ENCODE measurements at regions not wholly inside any gene's neighbourhood (a gene's known extent, or its start where the extent isn't known, plus 50 kb on each side); places are given as distances from the start of the nearest gene placed in this dataset.

- DNase-seq (ENCODE audit: low read depth in 4 of 4, low spot score in 1 of 4): no peak
These were observed 496.7 kb upstream of the CFAP20DC start for GRCh38 chr3:59546522-59546921.

GRCh38 chr3:59545374-59545773 lies 495.5 kb upstream of the CFAP20DC start:
- DNase-seq (ENCODE audit: low read depth in 4 of 4, low spot score in 1 of 4): no peak

DNA sequence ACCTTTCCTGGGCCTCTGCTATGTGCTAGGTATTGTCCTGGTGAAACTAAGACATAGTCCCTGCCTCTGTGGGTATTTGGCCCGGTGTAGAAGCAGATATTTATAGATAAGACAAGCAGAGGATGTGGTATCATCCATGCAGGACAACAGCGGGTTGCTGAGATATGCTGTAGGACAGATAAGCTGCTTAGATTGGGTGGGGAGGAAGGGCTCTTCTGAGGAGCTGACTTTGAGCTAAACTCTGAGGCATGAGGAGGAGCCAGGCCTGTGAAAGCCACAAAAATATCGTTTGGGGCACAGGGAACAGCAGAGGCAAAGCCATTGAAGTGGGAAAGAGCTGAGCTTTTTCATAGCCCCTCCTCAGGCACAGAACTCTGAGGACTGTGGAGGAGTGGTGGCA lies 492.5 kb upstream of the CFAP20DC start:
- no peak for DNase-seq (ENCODE audit: low read depth in 4 of 4, low spot score in 1 of 4)

DNA sequence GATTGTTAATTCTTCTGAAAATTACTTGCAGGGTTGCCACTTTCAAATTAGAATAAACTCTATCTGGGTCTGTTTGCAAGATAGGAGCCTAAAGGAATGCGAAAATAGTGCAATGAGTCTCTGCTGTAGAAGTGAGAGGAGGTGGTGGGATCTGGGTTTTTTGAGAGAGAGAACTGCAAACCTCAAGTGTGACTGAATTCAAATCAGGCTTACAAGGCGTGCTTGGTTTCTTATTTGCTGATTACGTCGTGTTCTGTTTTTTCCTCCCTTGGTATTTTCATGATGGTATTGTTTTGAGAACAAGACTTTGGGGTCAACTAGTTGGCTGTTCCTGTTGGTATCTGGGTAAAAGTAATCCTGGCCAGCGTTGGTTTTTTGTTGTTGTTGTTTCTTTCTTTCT lies 490.9 kb upstream of the CFAP20DC start:
- no peak for DNase-seq (ENCODE audit: low read depth in 4 of 4, low spot score in 1 of 4)

DNA sequence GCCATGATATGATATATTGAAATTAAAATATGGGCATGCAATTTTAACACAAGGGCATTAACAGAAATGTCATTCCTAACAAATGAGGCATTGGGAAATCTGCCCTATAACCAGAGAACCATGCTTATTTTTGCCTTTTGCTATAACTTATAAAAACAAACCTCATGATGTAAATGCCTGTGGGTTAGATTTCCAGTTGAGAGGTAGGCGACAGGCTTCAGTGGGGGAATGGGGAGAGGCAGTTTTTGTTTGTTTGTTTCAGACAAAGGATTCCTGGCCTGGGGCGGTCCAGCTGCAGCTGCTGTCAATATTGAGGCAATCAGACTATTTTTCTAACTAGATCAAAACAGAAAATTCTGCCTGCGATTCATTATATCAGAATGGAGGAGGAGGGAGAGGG lies 490.4 kb upstream of the CFAP20DC start:
- no peak for DNase-seq (ENCODE audit: low read depth in 4 of 4, low spot score in 1 of 4)

DNA sequence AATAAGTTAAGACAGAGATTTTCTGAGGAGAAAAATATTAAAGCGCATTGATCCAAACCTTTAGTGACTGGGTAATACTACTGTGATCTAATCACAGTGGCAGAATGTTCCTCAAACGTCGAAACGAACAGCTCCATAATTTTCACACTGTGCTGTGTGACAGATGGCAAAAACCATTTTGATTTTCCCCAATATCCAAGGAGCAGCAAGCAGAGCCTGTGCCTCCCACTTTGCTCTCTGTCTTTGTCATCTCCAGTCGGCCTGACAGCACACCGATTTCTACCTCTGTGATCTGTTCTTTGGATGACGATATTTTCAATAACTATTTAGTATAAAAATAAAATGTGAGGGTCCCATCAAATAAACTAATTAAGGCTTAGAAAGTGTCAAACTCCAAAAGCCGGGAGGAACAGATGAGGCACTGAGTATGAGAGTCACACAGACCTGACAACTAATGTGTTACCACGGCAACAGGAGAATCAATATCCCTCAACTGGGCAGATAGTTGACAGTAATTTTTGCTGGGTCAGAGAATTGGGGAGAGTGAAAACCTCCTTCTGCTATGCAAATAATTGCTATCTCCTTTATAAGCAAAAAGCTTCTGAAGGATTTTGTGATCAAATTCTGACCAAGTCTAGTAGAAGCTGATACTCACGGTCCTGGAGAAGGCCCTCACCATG lies 489.1 kb upstream of the CFAP20DC start:
- DNase-seq (ENCODE audit: low read depth in 4 of 4, low spot score in 1 of 4): no peak

DNA sequence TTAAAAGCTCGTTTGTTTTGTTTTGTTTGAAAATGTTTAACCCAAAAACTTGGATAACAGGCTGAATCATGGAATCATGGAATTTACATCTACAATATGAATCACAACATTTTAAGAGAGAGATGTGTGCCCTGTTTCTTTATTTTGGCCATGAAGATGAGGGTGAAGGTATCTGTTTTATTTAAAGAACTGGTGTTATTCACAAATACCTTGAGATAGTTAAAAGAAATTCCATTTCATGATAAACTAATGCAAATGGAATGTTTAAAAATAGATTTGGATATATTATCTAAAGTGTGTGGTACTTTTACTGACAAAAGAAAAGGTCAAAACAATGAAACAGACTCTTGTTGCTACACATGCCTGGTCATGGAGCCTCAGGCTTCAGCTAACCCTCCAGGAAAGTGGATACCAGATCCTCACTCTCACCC lies 486.0 kb upstream of the CFAP20DC start:
- DNase-seq (ENCODE audit: low read depth in 4 of 4, low spot score in 1 of 4): no peak

DNA sequence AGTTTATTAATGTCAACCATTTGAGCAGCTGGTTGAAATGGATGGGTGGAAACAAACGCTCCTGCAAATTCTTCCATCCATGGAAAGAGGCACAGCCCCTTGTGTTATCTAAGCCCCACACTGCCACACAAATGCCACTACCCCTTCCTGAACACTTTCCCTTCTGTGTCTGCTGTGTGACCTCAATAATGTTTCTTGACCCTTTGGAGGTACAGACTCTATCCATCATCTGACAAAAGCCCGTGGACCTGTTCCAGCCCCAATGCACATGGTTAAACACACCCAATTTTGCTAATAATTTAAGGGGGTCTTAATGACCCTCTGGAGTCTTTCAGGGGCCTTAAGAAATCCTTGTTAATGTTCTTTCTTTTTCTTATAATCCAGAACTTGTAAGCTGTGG lies 482.2 kb upstream of the CFAP20DC start:
- DNase-seq (ENCODE audit: low read depth in 4 of 4, low spot score in 1 of 4): no peak

- no peak for DNase-seq (ENCODE audit: low read depth in 4 of 4, low spot score in 1 of 4)
These were observed 481.4 kb upstream of the CFAP20DC start for GRCh38 chr3:59531066-59531745.

DNA sequence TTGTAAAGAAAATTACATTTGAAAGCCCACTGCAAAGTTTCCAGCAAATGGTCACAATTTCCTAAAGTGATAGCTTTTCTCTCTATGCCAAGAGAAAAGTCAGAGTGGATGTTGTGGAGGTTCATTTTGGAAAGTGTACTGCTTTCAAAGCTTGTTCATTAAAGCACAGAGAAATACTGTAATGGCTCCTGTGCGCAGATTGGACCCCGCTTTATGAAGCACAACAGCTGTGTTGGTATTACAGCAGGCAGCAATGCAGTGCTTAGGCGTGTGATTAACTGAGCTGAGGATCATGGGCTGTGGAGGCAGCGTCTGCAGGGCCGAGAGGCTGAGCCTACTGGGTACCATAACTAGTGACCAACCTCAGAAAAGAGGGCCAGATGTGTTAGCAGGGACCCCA lies 478.4 kb upstream of the CFAP20DC start:
- DNase-seq (ENCODE audit: low read depth in 4 of 4, low spot score in 1 of 4): no peak

DNA sequence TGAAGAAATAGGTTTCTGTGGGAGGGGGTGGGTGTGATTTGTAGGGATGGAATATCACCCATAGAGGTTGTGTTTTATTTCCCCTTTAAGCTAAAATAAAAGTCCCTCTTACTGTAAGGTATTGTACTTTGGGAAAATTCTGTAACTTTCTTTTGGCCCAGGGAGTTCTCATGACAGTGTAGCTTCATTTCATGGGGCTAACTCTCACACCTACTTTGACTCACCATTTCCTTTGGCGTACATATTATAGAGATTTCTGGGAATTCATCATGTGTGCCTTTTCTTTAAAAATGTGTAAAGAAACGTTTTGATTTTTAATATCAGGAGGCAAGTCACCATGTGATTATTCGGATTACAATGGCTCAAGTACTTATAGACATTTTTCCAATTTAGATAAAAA lies 477.7 kb upstream of the CFAP20DC start:
- no peak for DNase-seq (ENCODE audit: low read depth in 4 of 4, low spot score in 1 of 4)

DNA sequence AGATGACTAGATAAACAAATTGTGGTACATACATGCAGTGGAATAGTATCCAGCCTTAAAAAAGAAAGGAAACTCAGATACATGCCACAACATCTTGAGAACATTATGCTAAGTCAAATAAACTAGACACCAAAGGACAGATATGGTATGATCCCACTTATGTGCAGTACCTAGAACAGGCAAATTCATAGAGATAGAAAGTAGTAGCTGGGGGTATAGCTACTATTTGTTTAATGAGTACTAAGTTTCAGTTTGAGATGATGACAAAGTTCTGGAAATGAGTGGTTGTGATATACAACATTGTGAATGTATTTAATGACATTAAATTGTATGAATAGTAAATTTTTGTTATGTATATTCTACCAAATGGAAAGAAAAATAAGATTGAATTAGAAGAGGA lies 477.2 kb upstream of the CFAP20DC start:
- no peak for DNase-seq (ENCODE audit: low read depth in 4 of 4, low spot score in 1 of 4)

GRCh38 chr3:59522550-59522949 lies 472.7 kb upstream of the CFAP20DC start:
- DNase-seq (ENCODE audit: low read depth in 4 of 4, low spot score in 1 of 4): no peak

DNA sequence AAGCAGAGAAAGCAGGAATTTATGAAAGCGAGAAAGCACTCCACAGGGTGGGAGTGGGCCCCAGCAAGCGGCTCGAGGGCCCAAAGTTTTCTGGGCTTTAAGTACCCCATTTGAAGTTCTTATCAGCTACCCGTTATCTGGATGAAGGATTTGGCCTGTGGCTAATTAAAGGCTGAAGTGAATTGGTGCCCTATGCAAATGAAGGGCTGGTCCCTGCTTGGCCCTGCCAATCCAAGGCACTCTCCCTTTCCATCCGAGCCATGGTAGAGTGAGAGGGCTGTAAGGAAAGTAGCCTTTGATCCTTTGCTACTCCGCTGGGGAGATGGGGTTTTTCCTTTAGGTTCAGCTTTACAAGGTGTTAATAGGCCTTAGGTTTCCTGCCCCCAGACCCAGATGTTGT lies 469.3 kb upstream of the CFAP20DC start:
- no peak for DNase-seq (ENCODE audit: low read depth in 4 of 4, low spot score in 1 of 4)

DNA sequence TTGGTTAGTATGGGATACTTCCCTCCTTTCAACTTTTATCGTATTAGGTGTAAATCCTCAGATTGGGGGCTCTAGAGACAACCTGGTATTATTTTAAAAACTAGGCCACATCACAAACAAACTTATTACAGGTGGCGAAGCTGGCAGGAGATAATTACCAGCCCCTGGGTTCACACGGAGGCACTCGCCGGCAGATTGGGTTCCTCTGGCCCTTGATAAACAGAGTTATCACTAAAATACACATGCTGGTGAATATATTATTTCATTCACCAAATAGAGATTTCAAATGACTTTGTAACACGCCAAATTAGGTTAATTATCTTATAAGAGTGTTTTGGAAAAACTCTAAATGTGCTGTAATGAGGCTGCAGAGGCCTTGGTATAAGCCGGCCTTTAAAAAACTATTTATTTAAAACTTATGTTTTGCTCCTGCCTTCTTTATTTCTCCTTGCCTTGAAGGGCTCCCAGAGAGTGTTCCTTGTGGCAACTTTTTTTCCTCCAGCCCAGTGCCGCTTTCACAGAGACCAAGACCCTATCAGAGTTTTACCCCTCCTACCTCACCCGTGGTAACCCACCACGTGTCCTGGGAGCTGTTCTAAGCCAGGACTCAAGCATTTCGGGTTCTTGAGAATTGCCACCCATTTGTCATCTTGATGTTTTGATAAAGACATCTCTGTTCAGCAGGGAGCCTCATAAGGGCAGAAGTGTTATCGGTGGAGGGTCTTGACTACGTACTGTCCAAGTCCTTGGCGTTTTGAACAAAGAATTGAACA lies 468.6 kb upstream of the CFAP20DC start:
- DNase-seq (ENCODE audit: low read depth in 4 of 4, low spot score in 1 of 4): no peak

DNA sequence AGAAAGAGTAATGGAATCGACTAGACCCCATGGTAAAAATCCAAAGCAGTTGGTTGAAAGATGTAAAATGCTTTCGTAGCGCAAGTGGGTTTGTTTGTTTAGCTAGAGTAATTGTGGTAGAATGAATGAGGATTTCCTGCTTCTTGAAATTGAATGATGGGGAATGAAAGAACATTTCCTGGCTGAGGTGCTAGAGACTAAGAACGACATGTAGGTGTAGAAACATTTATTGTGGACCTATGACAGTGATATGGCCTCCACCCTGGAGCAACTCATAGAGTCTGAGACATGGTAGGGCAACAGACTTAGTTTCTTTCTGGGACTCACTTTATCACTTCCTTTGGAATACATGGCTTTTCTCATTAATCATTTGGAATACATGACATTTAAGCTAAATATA lies 467.6 kb upstream of the CFAP20DC start:
- no peak for DNase-seq (ENCODE audit: low read depth in 4 of 4, low spot score in 1 of 4)

DNA sequence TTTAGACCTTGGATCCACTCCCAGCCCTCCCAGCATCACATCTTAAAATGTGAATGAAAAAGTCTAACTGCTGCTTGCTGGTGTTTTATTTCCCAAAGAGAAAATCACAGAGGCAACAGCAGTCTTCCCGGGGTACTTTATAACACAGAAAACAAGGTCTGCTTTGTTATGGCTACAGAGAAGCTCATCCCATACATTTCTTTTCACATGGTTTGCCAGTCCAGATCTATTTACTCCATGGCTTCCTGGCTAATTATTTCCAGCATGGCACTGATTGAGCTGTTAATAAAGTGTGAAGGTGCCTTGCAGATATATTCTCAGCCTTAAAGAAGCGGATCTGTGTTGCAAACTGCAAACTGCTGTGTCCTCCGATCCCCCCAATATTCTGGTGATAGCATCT lies 466.1 kb upstream of the CFAP20DC start:
- no peak for DNase-seq (ENCODE audit: low read depth in 4 of 4, low spot score in 1 of 4)

DNA sequence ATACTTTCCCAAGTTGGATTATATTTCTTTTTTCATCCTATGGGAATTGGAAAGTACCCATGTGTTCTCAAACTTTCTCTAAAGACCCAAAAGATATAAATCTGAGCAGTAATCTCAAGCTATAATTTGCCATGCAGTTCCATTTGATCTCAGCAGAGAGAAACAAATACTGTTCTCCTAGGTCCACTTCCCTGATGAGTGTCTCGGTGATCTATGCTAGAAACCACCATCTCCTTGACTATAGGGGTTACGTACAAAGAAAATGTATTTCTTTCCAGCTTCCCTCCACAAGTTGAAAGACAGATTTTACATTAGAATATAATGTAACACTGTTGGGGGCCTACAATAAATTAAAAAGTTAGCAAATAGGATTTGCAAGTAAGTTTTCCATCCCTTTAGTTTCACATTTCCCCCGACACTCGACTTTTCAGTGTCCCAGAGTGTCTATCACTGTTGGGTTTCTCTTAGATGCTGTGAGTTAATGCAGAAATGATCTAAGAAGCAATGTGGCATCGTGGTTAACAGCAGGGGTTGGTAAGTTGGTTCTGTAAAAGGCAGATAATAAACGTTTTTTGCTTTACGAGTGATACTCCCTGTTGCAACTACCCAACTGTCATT lies 465.1 kb upstream of the CFAP20DC start:
- no peak for DNase-seq (ENCODE audit: low read depth in 4 of 4, low spot score in 1 of 4)

- DNase-seq (ENCODE audit: low read depth in 4 of 4, low spot score in 1 of 4): no peak
These were observed 463.7 kb upstream of the CFAP20DC start for GRCh38 chr3:59513570-59513969.

GRCh38 chr3:59512066-59512465 lies 462.2 kb upstream of the CFAP20DC start:
- no peak for DNase-seq (ENCODE audit: low read depth in 4 of 4, low spot score in 1 of 4)

- no peak for DNase-seq (ENCODE audit: low read depth in 4 of 4, low spot score in 1 of 4)
These were observed 460.8 kb upstream of the CFAP20DC start for GRCh38 chr3:59510576-59510975.

DNA sequence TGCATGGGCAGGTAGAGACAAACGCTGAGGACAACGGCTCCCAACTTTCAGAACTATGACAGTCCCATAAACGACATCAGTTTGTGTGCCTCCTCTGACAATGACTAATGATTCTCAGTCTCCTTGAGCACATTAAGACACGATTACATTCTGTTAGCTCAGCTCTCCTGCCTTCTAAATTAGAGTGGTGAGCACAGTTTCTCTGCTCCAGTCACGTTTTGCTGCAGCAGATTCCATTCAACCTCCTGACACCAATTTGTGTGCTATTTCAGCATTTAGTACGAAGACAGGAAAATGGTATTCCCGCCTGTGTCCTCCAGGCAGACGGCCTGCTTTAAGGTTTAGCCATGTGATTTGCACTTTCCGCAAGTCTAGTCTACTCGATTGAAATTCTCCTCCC lies 458.4 kb upstream of the CFAP20DC start:
- DNase-seq (ENCODE audit: low read depth in 4 of 4, low spot score in 1 of 4): no peak
